ENCODE measurements at regions not wholly inside any gene's neighbourhood (a gene's known extent, or its start where the extent isn't known, plus 50 kb on each side); places are given as distances from the start of the nearest gene placed in this dataset.
"Not testable (repeated sequence)": the region's sequence is repeated elsewhere in the genome, so short reads cannot be mapped to it uniquely, and the experiment has no call there.

DNA sequence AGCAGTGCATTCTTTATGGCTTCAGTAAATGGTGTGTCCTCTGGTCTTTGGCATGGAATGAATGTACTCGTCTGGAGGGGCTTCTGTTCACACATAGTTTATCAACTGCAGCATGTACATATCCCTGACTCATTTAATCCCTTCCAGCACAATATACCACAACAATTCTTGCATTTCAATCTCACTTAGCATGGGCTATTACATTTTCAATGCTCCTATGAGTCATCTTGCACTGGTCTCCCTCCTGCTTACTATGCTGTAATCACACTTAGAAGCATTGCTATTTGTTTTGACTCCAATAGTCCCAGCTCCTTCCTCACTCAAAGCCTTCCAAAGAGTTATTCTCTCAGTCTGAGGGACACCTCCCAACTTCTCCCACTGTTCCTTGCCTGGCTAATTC is 180.9 kb upstream of the NUDT10 start:
- DNase-seq: no peak

DNA sequence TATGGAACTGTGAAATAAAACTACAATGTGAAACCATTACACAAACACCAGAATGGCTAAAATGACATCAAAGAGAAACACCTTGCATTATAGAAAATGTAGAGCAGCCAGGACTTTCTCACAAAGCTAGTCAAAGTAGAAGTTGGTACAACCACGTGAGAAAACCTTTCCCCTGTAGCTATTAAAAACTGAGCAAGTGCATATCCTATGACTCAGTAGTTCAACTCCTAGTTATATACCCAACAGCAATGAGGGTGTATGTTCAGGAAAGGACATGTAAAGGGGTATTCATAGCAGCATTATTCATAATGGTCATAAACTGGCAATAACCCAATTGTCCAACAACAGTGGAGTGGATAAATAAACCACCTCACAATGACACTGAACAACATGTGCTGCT is 177.5 kb upstream of the NUDT10 start:
- DNase-seq: no peak

DNA sequence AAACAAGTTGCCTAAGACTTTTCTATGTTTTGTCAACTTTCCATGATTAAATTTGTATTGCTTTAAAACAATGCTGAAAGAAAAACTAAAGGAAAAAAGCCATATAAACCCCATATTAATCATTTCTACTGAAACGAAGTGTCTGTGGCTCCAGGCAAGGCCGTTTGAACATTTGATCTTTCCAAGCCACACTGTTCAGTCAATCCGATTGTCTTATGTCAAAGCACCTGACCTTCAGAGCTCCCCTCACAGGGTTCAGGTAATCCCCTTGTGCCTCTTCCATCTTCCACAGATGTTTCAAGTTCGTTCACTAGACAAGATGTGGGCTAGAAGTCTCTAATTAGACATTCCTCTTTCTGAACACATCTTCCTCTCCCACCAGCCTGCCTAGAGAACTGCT is 177.1 kb upstream of the NUDT10 start:
- DNase-seq: no peak

DNA sequence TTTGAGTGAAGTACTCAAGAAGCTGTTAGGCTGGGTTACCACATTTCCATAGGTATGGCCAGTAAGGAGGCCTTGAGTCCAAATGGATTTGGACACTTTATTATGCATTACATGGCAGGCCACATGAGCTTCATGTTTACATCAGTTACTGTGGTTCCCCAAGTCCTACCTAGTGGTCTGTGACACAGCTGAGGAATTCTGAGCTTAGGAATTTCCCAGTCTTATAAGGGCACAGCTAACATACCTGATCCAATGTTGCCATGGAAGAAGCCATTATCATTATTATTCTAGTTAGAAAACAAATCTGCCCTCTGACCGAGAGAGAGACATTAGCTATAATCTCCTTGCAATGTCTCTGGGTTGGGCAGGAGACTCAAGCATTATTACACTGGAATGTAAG is 174.4 kb upstream of the NUDT10 start:
- no peak for DNase-seq

DNA sequence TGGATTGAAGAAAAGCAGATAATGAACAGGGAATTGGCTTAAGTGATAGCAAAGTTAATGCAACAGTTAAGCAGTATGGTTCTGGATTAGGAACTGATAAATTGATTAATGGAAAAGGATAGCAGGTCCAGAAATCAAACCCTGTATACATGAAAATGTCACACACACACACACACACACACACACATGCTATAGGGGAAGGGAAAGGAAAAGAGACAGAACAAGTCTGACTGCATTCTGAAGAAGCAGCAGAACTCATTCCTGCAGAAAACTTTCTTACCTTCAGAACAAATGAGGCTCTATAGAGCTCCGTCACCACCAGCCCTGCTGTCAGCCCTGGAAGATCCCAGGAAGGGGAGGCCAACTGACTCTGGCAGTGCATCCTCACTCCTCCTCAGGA is 173.2 kb upstream of the NUDT10 start:
- DNase-seq: not testable (repeated sequence)

DNA sequence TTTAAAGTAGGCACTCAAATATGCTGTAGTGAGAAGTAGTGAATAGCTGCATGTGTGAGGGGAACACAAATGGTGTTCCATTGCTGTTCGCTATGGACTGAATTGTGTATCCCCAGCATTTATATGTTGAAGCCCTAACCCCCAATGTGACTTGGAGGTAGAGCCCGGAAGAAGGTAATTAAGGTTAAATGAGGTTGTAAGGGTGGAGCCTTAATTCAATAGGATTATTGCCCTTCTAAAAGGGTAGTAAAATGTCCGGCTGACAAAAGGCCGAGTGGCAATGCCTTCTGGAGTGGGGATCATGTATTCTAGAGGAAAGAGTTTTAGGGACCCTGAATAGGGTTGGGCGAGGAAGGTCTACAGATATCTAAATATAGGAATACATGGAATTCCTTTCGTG is 168.9 kb upstream of the NUDT10 start:
- DNase-seq: no peak

DNA sequence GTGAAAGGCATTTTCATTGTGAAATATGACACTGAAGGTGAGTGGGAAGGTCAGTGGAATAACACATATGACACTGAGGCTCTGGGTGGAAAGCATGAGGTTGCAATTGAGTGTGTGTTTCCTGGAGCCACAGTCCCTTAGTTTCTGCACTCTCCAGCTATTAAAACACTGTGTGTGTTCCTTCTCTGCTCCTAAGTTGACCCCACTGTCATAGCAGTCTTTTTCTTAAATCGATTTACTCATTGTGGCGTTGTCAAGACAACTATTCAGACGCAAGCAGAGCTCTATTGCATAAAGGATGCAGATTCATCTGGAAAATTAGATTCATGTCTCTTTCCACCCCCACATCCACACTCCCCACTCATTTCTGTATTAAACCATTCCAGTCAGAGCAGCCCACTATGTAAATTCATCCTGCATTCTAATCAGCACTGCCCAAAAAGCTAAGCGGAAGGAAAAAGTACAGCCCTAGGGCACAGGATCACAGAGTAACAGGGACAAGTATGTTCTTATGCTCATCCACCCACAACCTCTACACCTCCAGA is 154.2 kb upstream of the NUDT10 start:
- DNase-seq: not testable (repeated sequence)

DNA sequence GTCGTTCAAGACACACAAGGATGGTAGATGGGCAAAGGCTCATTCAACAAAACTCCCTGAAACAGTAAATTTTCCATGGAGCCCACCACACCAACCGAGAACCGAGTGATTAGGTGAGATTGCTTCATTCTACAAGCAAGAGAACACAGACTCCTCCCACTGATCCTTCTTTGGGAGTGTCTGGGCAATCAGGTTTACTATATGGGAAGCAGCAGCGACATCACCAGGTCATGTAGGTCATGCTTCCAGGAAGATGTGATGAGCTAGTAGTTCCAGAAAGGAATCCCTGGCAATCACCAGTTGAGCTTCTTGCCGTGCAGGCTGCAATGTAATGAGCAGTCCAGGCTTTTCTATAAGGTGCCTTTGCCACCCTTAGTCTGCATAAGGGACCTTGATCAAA is 152.8 kb upstream of the NUDT10 start:
- not testable (repeated sequence) for DNase-seq

DNA sequence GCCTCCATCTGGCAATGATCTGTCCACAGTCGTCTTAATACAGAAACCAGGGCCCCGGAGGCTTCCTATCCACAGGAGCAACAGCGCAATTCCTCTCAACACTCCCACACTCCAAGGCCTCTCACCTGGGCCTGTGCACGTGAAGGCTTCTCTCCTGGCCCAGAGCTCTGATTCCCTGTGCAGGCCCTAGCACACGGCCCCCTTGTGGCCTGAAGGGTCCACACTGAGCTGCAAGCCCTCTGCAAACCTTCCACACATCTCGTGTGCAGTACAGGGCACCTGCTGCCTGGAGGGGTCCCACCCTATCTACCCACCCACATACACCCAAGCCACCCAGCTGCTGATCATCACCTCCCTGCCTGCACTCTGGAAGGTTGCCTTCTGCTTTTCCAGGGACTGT is 150.1 kb upstream of the NUDT10 start:
- DNase-seq: no peak

DNA sequence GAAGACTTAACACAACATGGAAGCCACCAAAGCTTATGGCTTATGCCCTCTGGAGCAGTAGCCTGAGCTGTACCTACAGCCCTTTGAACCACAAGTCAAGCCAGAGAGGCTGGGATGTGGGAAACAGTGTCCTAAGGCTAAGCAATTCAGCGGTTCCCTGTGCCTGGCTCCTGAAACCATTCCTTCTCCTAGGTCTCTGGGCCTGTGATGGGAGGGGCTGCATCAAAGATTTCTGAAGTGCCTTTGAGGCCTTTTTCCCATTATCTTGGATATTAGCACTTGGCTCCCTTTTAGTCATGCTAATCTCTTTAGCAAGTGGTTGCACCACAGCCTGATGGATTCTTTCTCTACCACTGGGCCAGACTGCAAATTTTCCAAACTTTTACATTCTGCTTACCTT is 140.5 kb upstream of the NUDT10 start:
- DNase-seq: no peak

DNA sequence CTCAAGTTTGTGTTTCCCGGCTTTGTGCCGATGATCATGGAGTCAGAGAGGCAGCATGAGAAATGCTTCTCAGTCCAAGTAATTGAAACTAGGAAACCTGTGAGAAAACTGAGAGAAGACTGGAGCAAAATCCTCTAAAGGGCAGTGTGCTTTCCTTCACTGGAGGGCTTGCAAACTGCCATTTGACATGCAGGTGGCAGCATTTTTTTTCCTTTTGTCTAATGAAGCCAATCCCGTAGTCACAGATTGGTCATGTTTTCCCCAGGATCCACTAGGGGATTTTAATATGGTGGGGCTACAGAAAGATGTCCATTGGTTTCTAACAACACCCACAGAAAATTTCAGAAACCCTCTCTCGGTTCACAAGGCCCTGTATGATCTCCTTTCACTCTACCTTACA is 117.4 kb upstream of the NUDT10 start:
- DNase-seq: no peak

DNA sequence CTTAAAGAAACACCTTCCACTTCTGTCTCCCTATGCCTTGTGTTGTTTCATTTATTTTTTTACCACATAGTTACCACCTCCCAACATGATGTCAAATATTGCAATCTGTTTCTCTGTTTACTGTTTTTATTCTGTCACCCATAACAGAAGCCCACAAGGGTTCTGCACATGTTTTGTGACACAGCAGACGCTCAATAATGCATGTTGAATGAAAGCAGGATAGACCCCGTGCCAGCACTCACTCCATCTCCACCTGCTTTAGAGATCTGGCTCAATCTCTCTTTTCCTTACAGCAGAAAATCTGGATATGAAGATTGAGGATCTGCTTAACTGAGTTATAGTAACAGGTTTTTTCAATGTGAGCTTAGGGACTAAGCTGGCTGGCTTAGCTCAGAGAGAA is 116.8 kb upstream of the NUDT10 start:
- no peak for DNase-seq

DNA sequence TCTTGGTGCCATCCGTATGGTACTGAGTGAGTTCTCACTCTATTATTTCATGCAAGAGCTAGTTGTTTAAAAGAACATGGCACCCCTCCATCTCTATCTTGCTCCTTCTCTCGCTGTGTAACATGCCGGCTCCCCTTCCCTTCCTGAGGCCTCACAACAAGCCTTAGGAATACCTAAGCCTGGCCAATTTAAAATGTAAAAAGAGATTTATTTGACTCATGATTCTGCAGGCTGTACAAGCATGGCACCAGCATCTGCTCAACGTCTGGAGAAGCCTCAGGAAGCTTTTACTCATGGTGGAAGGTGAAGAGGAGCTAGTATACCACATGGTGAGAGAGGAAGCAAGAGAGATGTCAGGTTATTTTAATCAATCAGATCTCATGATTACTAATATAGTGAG is 90.4 kb upstream of the NUDT10 start:
- no peak for DNase-seq

DNA sequence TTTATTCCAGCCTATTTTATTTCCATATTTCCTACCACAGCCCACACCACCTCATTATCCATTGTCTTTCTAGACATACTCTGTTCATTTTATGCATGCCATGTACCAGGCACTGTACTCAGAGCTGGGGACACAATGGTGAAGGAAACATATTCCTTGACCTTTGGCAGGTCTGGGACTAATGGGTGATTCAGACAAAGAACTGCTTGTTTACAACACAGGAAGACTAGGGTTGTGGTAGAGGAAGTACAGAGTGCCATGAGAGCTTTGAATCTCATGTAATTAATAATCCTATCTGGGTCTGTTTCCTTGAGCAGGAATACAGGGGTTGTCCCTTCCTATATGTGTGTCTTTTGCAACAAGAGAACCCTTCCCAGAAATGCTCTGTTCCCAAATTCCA is 75.1 kb upstream of the NUDT10 start:
- no peak for DNase-seq

DNA sequence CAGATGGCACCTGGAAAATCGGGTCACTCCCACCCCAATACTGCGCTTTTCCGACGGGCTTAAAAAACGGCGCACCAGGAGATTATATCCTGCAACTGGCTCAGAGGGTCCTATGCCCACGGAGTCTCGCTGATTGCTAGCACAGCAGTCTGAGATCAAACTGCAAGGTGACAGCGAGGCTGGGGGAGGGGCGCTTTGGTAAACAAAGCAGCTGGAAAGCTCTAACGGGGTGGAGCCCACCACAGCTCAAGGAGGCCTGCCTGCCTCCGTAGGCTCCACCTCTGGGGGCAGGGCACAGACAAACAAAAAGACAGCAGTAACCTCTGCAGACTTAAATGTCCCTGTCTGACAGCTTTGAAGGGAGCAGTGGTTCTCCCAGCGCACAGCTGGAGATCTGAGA is 70.4 kb upstream of the NUDT10 start:
- not testable (repeated sequence) for DNase-seq

DNA sequence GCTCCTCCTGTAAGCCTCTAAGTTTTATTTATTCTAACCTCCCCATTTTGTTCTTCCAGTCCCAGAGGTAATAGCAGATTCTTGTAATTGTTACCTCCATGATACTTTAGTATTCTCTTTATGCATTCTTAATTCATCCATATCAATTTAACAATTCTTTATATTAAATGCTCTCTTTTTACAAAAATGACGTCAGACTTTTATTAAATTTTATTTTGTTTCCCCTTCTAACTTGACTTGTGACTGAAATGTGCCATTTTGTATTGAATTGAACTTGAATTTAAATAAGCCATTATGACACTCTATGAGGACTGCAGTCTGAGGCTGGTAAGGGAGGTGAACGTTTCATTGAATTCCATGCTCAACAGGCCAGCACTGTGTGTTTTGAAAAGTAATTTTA is 60.0 kb upstream of the NUDT10 start:
- no peak for DNase-seq

DNA sequence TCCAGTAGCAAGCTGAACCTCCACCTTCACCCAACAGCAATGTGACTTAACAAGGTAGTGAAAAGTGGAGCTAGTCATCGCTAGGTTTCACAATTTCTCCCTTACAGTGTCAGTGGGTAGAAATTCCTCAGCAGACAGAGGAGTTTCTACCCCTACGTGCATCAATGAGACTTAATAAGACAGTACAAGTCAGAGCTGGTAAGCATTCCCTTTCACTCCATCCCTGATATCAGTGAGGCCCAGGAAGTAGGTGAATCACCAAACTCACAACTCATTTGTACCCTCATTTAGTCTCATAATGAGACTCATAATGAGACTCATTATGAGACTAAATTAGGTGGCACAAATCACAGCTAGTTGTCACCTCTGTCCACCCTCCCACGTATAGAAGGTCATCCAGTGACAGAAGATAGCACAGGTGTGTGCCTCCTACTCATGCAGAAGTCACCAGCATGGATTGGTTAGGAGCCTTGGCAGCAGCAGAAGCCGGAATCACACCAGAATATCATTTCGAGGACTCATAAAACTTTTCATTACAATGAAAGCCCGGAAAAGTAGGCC is 50.8 kb upstream of the NUDT10 start:
- no peak for DNase-seq
